Calu3 (cell line): ENCODE measurements at regions not wholly inside any gene's neighbourhood (a gene's known extent, or its start where the extent isn't known, plus 50 kb on each side); places are given as distances from the start of the nearest gene placed in this dataset.

Experiments
- BruUV-seq: library from RNA; stranded (reverse); fragments of 400-500 nt; replicated peaks from 2 replicates; lab custom pipeline; 2021; lab: Mats Ljungman, UMichigan
- CTCF ChIA-PET: fragments of 300-600 bp; sonication (Branson Sonifier 250); formaldehyde crosslinking; loops from one replicate; lab custom pipeline; 2022; ENCODE audit warnings: antibody characterized with exemption; lab: Charles Lee
- DNase-seq: peaks from one replicate; pipeline ENCODE4 v3.0.0; 2022
- H3K27ac Mint-ChIP-seq: one replicate; pipeline ENCODE4 v1.8.0; 2022; ENCODE audit warnings: mixed read lengths; ENCODE audit not compliant: unreplicated experiment
- H3K27me3 Mint-ChIP-seq: one replicate; pipeline ENCODE4 v1.8.0; 2022; ENCODE audit warnings: mixed read lengths; ENCODE audit not compliant: unreplicated experiment
- H3K36me3 Mint-ChIP-seq: one replicate; pipeline ENCODE4 v1.8.0; 2022; ENCODE audit warnings: mild to moderate bottlenecking, moderate library complexity, mixed read lengths; ENCODE audit not compliant: insufficient read depth, unreplicated experiment
- H3K4me1 Mint-ChIP-seq: one replicate; pipeline ENCODE4 v1.8.0; 2022; ENCODE audit warnings: mild to moderate bottlenecking, low read depth, mixed read lengths; ENCODE audit not compliant: unreplicated experiment
- H3K4me3 Mint-ChIP-seq: one replicate; pipeline ENCODE4 v1.8.0; 2022; ENCODE audit warnings: mild to moderate bottlenecking, low read depth, moderate library complexity, mixed read lengths; ENCODE audit not compliant: unreplicated experiment
- H3K9me3 Mint-ChIP-seq: one replicate; pipeline ENCODE4 v1.8.0; 2022; ENCODE audit warnings: low read depth, mixed read lengths; ENCODE audit not compliant: unreplicated experiment
- intact Hi-C: fragments of 100-400 bp; cut with micrococcal nuclease; formaldehyde crosslinking; loops from one replicate; pipeline ENCODE4 v1.10.0; 2022; ENCODE audit not compliant: unreplicated experiment
- TF ChIP-seq, protein P1 (sequence below): fragments of 200-600 bp; IDR thresholded peaks from one replicate; pipeline ENCODE4 v1.8.0; 2022; ENCODE audit warnings: antibody characterized with exemption; ENCODE audit not compliant: unreplicated experiment

DNA sequence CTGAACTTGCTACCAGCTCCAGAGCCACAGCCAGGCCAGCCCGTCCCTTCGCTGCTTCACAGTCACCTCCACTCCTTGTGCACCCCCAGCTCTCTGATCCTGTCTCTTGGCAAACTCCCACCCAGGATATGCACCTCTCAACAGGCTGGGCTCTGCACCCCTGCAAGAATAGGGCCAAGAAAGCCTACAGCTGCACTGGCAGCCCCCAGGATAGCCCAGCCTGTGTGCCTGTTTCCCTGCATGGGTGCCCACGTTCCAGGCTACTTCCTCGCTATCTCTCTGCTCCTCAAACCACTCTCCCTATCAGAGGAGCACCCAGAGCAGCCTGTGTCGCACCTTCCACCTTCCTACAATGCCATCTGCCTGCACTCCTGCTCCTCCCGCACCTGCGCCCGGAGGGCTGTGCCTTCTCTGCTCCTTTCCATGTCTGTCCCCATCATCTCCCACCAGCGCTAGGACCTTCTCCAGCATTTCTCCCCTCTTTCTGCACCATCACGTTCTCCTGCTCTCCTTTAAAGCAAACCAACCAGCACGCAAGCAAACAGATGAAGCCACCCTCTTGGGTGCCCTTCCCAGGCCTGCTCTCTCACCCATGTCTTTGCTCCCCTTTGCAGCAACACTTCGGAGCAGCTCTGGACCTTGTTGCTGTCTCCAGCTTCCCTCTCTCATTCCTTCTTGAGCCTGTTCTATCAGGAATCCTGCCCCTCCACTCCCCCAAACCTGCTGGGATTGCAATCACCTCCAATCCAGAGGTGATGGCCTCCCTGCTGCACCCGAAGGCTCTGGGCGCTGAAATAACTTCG, 313.2 kb upstream of the HS6ST1 start:
- intact Hi-C loops, result no loop called here
- TF ChIP-seq, protein P1, sequence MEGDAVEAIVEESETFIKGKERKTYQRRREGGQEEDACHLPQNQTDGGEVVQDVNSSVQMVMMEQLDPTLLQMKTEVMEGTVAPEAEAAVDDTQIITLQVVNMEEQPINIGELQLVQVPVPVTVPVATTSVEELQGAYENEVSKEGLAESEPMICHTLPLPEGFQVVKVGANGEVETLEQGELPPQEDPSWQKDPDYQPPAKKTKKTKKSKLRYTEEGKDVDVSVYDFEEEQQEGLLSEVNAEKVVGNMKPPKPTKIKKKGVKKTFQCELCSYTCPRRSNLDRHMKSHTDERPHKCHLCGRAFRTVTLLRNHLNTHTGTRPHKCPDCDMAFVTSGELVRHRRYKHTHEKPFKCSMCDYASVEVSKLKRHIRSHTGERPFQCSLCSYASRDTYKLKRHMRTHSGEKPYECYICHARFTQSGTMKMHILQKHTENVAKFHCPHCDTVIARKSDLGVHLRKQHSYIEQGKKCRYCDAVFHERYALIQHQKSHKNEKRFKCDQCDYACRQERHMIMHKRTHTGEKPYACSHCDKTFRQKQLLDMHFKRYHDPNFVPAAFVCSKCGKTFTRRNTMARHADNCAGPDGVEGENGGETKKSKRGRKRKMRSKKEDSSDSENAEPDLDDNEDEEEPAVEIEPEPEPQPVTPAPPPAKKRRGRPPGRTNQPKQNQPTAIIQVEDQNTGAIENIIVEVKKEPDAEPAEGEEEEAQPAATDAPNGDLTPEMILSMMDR, result no peak
- H3K4me3 Mint-ChIP-seq, result no peak overlapping the region
- H3K36me3 Mint-ChIP-seq, result no peaks in the 10 kb centered on the region
- peaks cover 65% of the 10 kb centered on the region for H3K27me3 Mint-ChIP-seq
- no peak for DNase-seq
- no peaks in the 10 kb centered on the region for H3K4me1 Mint-ChIP-seq
- BruUV-seq, result no TSS peak
- H3K27ac Mint-ChIP-seq, result no peak overlapping the region
- no peaks in the 10 kb centered on the region for H3K9me3 Mint-ChIP-seq
- CTCF ChIA-PET, result interaction anchor here (0.5 kb wide), 1 partner anchor 68 kb away, joined by 3 read pairs; no protein-coding TSS in a partner anchor

DNA sequence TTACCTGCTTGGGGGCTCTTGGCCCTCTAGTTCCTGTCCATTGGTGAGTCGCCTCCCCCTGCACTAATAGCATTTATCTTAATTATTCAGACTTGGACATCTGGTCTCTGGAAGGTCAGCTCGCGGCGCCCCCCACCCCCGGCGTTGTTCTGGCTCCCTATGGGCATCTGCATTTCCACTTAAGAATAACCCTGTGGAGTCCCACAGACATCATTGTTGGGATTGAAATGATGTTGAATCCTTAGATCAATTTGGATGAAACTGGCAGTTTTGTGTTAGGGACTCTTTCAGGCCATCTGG, 313.8 kb upstream of the HS6ST1 start:
- Mint-ChIP-seq H3K36me3 (no peaks in the 10 kb centered on the region), H3K4me3 (no peak overlapping the region), H3K27me3 (peaks cover 60% of the 10 kb centered on the region), H3K9me3 (no peaks in the 10 kb centered on the region), H3K27ac (no peak overlapping the region), H3K4me1 (no peaks in the 10 kb centered on the region)
- TF ChIP-seq, protein P1, result no peak
- BruUV-seq, result no TSS peak
- intact Hi-C loops, result no loop called here
- CTCF ChIA-PET, result no interaction called here
- no peak for DNase-seq

DNA sequence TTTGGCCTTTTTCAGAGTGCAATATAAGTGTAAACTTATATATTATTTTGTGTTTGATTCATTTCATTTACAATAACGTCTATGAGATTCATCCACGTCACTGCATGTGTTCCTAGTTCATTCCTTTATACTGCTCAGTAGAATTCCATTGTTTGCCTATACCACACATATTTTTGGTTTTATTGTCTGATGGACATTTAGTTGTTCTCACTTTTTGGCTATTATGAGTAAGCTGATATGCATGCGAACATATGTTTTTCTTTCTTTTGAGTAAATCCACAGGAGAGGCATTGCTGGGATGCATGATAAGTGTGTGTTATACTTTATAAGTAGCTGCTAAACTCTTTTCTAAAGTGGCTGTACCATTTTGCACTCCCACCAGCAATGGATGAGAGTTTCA, 314.8 kb upstream of the HS6ST1 start:
- no peak overlapping the region for H3K4me3 Mint-ChIP-seq
- CTCF ChIA-PET, result no interaction called here
- no peaks in the 10 kb centered on the region for H3K9me3 Mint-ChIP-seq
- no peaks in the 10 kb centered on the region for H3K36me3 Mint-ChIP-seq
- TF ChIP-seq, protein P1, result no peak
- intact Hi-C loops, result no loop called here
- peaks cover 56% of the 10 kb centered on the region for H3K27me3 Mint-ChIP-seq
- DNase-seq, result no peak
- no peaks in the 10 kb centered on the region for H3K4me1 Mint-ChIP-seq
- no peak overlapping the region for H3K27ac Mint-ChIP-seq
- BruUV-seq, result no TSS peak

DNA sequence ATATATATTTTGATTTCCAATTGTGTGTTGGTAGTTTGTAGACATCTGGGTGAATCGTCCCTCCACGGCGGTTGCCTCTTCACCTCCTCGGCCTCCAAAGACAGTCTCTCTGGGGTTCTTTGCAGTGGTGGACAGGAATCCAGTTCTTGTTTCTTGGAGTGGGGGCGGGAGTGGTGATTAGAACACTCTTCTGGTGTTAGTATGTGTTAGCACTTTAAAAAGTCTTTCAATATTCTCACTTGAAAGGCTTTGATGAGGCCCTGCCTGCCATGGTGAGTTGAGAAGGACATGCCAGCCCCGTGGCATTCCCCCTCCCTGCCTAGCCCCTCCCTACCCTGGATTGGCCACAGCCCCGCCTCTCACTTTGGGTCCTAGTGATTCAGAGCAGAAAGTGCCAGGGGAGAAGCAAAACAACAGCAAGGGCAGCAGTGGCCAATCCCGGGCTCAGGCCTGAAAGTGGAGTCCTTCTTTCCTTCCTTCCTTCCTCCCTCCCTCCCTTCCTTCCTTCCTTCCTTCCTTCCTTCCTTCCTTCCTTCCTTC, 316.8 kb upstream of the HS6ST1 start:
- H3K36me3 Mint-ChIP-seq, result no peaks in the 10 kb centered on the region
- no TSS peak for BruUV-seq
- H3K27ac Mint-ChIP-seq, result no peak overlapping the region
- H3K27me3 Mint-ChIP-seq, result peaks cover 38% of the 10 kb centered on the region
- intact Hi-C loops, result no loop called here
- CTCF ChIA-PET, result no interaction called here
- no peak for DNase-seq
- H3K9me3 Mint-ChIP-seq, result no peaks in the 10 kb centered on the region
- no peaks in the 10 kb centered on the region for H3K4me1 Mint-ChIP-seq
- TF ChIP-seq, protein P1, result no peak
- no peak overlapping the region for H3K4me3 Mint-ChIP-seq
